ENCODE measurements at regions not wholly inside any gene's neighbourhood (a gene's known extent, or its start where the extent isn't known, plus 50 kb on each side); places are given as distances from the start of the nearest gene placed in this dataset.

DNA sequence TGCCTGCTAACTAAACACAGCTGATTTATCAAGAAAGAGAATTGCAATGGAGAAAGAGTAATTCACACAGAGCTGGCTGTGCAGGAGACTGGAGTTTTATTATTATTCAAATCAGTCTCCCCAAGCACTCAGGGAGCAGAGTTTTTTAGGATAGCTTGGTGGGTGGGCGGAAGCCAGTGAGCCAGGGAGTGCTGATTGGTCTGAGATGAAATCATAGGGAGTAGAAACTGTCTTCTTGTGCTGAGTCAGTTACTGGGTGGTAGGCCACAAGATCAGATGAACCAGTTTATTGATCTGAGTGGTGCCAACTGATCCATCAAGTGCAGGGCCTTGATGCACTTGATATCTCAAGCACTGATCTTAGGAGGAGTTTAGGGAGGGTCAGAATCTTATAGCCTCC is 891.9 kb upstream of the CADM2 start:
- Mint-ChIP-seq H3K36me3 (ENCODE audit: low read depth) (no peaks in the 10 kb centered on the region), H3K27ac (no peak overlapping the region), H3K4me1 (ENCODE audit: low read depth) (no peaks in the 10 kb centered on the region), H3K27me3 (ENCODE audit: low read depth) (no peaks in the 10 kb centered on the region), H3K4me3 (no peak overlapping the region), H3K9me3 (peaks cover 13% of the 10 kb centered on the region)

DNA sequence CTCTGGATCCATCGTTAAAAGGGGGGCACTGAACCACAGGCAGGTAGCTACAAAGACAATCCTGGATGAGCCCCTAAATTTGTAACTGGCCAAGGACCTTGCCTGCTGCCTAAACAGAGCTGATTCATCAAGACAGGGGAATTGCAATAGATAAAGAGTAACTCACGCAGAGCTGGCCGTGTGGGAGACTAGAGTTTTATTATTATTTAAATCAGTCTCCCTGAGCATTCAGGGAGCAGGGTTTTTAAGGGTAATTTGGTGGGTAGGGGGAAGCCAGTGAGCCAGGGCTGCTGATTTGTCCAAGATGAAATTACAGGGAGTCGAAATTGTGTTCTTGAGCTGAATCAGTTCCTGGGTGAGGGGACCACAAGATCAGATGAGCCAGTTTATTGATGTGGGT is 885.1 kb upstream of the CADM2 start:
- no peak overlapping the region for H3K27ac Mint-ChIP-seq
- no peak overlapping the region for H3K4me3 Mint-ChIP-seq
- no peaks in the 10 kb centered on the region for H3K9me3 Mint-ChIP-seq
- no peaks in the 10 kb centered on the region for H3K36me3 Mint-ChIP-seq (ENCODE audit: low read depth)
- H3K4me1 Mint-ChIP-seq (ENCODE audit: low read depth), result no peaks in the 10 kb centered on the region
- H3K27me3 Mint-ChIP-seq (ENCODE audit: low read depth), result no peaks in the 10 kb centered on the region

DNA sequence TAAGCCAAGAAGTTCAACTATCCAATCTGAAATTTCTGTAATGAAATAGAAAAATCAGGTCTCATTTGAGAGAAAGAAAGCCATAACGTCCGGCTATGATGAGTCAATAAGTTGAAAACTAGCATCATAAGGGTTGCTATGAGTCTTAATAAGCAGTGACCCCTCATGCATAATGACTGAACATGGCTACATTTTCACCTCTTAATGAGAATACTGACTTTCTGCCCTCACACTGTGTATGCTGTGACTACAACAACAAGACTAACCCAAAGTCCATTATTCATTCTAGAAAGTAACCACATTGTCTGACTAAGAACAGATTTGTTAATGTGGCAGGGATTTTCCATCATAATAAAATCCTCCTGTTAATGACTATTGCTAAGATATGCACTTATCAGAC is 884.0 kb upstream of the CADM2 start:
- Mint-ChIP-seq H3K4me3 (no peak overlapping the region), H3K4me1 (ENCODE audit: low read depth) (no peaks in the 10 kb centered on the region), H3K36me3 (ENCODE audit: low read depth) (no peaks in the 10 kb centered on the region), H3K9me3 (no peaks in the 10 kb centered on the region), H3K27ac (no peak overlapping the region), H3K27me3 (ENCODE audit: low read depth) (no peaks in the 10 kb centered on the region)

DNA sequence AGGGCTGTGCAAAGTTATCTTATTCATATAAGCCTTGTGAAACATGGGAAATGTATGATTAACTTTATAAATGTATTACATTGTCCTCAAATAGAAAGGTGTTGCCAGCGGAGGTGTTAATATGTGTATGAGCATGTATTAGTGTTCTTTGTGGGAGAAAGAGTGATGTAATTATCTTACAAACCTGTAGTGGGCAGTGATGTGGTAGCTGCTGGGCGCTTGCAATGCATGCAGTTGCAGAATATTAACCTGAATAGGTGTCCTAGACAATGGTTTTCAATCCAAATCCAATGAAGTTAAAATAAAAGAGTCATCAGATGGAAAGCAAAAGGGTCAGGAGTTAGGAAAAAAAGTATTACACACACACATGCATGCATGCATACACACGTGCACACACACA is 881.3 kb upstream of the CADM2 start:
- no peak overlapping the region for H3K4me3 Mint-ChIP-seq
- no peaks in the 10 kb centered on the region for H3K27me3 Mint-ChIP-seq (ENCODE audit: low read depth)
- H3K36me3 Mint-ChIP-seq (ENCODE audit: low read depth), result no peaks in the 10 kb centered on the region
- H3K4me1 Mint-ChIP-seq (ENCODE audit: low read depth), result no peaks in the 10 kb centered on the region
- no peaks in the 10 kb centered on the region for H3K9me3 Mint-ChIP-seq
- H3K27ac Mint-ChIP-seq, result no peak overlapping the region

DNA sequence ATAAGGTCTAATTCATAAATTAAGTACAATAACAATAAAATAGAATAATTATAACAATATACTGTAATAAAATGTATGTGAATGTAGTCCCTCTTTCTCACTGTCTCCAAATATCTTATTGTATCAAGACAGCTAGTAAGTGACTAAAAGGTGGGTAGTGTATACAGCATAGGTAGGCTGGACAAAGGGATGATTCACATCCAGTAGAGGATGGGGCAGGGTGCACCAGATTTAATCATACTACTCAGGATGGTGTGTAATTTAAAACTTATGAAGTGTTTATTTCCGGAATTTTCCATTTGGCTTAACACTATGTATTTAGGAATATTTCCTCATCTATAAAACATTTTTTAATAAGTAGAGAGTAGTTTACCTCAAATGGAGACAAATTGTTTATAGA is 876.1 kb upstream of the CADM2 start:
- H3K9me3 Mint-ChIP-seq, result no peaks in the 10 kb centered on the region
- no peak overlapping the region for H3K27ac Mint-ChIP-seq
- no peaks in the 10 kb centered on the region for H3K4me1 Mint-ChIP-seq (ENCODE audit: low read depth)
- H3K4me3 Mint-ChIP-seq, result no peak overlapping the region
- no peaks in the 10 kb centered on the region for H3K27me3 Mint-ChIP-seq (ENCODE audit: low read depth)
- H3K36me3 Mint-ChIP-seq (ENCODE audit: low read depth), result no peaks in the 10 kb centered on the region

DNA sequence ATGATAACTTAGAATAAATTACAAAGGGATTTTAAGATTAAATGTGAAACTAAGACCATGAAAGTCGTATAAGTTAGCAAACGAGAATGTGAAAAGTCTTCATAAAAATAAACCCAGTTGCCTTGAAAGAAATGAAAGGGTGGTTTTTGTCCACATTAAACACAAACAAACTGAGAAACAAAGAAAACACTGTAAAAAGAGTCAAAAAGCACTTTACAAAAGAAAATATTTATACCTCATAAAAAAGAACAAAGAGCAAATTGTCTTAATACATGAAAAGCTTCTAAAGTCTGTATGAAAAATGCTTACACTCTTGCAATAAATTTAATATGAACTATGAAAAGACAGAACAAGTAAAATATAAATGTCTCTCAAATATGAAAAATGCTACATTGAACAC is 865.9 kb upstream of the CADM2 start:
- no peaks in the 10 kb centered on the region for H3K9me3 Mint-ChIP-seq
- no peaks in the 10 kb centered on the region for H3K4me1 Mint-ChIP-seq (ENCODE audit: low read depth)
- H3K4me3 Mint-ChIP-seq, result no peak overlapping the region
- no peak overlapping the region for H3K27ac Mint-ChIP-seq
- H3K27me3 Mint-ChIP-seq (ENCODE audit: low read depth), result no peaks in the 10 kb centered on the region
- H3K36me3 Mint-ChIP-seq (ENCODE audit: low read depth), result no peaks in the 10 kb centered on the region

DNA sequence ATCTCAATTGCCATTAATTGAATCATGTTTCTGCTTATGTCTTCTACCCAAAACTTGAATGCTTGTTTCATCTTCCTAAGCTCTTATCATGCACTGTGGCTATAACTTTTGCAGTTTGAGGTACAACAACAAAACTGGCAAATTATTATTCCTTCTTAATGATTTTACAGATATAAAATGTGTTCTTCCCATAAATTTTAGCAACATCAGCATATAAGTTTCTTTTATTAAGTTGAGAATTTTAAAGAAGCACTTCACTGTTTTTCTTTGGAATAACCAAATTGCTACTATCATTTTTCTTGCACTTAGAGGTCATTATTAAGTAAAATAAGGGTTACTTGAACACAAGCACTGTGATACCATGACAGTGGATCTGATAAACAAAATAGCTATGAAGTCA is 862.6 kb upstream of the CADM2 start:
- peaks cover 4% of the 10 kb centered on the region for H3K9me3 Mint-ChIP-seq
- H3K36me3 Mint-ChIP-seq (ENCODE audit: low read depth), result no peaks in the 10 kb centered on the region
- no peak overlapping the region for H3K4me3 Mint-ChIP-seq
- no peaks in the 10 kb centered on the region for H3K27me3 Mint-ChIP-seq (ENCODE audit: low read depth)
- H3K27ac Mint-ChIP-seq, result no peak overlapping the region
- no peaks in the 10 kb centered on the region for H3K4me1 Mint-ChIP-seq (ENCODE audit: low read depth)

DNA sequence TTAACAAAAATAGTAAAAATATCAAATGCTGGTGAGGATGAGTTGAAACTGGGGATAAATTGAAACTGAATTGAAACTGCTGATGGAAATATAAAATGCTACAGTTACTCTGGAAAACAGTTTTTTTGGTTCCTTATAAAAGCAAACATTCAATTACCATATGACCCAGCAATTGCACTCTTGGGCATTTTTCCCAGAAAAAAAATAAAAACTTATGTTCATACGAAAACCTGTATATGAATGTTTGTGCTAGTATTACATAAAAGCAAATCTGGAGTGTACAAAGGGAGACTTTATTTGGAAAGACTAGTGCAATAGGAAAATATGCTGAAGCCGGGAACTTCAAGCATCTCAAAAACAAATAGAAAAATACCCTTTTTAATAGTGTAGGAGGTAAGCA is 857.9 kb upstream of the CADM2 start:
- Mint-ChIP-seq H3K27ac (no peak overlapping the region), H3K4me1 (ENCODE audit: low read depth) (no peaks in the 10 kb centered on the region), H3K27me3 (ENCODE audit: low read depth) (no peaks in the 10 kb centered on the region), H3K4me3 (no peak overlapping the region), H3K9me3 (peaks cover 19% of the 10 kb centered on the region), H3K36me3 (ENCODE audit: low read depth) (no peaks in the 10 kb centered on the region)

DNA sequence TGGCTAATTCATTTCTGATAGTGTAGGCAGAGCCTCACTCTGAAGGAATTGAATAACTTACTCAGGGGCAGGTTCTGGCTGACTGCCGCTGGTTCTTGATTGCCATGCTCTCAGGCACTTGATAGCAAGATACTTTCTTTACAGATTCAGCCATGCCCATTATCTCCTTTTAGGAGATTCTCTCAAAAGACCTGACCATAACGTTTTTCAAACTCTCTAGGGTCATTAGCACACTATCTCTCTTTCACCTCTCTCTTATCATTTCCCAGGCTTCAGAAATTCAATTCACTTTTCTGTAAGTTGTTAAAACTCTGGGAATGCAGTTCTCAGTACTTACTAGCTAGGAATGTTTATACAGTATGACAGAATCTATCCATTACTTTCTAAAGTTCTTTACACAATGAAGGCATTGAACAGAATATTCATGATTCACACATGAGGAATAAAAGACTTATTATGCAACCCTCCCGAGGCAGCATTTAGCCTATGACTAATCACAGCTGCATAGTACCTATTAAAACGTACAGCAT is 850.3 kb upstream of the CADM2 start:
- H3K27me3 Mint-ChIP-seq (ENCODE audit: low read depth), result no peaks in the 10 kb centered on the region
- H3K9me3 Mint-ChIP-seq, result peaks cover 21% of the 10 kb centered on the region
- H3K36me3 Mint-ChIP-seq (ENCODE audit: low read depth), result no peaks in the 10 kb centered on the region
- H3K4me3 Mint-ChIP-seq, result no peak overlapping the region
- H3K4me1 Mint-ChIP-seq (ENCODE audit: low read depth), result no peaks in the 10 kb centered on the region
- no peak overlapping the region for H3K27ac Mint-ChIP-seq

DNA sequence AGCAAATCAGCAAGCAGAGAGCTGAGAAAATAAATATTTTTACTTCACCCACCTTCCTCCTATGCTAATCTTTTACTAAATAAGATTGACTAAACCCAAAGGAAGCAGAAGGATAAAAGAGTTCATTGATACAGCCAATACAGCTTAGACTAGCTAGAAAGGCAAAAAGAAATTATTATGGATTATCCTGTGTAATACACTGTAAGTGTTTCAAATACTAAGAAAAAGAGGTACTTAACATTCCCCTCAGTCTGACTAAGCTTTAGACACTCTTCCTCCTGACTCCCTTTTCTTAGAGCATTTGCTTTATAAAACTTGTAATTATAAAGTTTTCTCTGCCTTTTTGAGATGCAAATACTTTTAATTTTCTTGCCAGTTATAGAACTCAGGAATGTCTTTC is 848.9 kb upstream of the CADM2 start:
- no peak overlapping the region for H3K4me3 Mint-ChIP-seq
- no peaks in the 10 kb centered on the region for H3K27me3 Mint-ChIP-seq (ENCODE audit: low read depth)
- no peaks in the 10 kb centered on the region for H3K4me1 Mint-ChIP-seq (ENCODE audit: low read depth)
- no peak overlapping the region for H3K27ac Mint-ChIP-seq
- no peaks in the 10 kb centered on the region for H3K36me3 Mint-ChIP-seq (ENCODE audit: low read depth)
- peaks cover 18% of the 10 kb centered on the region for H3K9me3 Mint-ChIP-seq

DNA sequence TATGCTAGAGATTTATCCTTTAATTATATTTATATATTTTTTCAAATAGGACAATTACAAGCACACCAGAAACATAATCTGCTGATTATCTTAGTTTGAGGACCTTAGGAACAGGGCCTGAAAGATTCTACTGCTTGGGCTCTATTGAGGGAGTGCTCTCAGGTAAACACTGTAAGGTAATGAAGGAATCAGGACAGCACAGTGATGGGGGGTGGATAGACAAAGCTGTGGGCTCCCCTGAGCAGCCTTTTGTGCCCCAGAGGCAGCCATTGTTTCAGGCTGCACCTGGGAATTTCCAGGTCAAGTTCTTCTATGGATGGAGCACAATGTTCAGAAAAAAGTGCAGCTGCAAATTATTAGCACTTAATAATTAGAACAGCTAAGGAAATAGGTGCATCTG is 848.0 kb upstream of the CADM2 start:
- Mint-ChIP-seq H3K27ac (no peak overlapping the region), H3K9me3 (peaks cover 17% of the 10 kb centered on the region), H3K4me3 (no peak overlapping the region), H3K27me3 (ENCODE audit: low read depth) (no peaks in the 10 kb centered on the region), H3K4me1 (ENCODE audit: low read depth) (no peaks in the 10 kb centered on the region), H3K36me3 (ENCODE audit: low read depth) (no peaks in the 10 kb centered on the region)

DNA sequence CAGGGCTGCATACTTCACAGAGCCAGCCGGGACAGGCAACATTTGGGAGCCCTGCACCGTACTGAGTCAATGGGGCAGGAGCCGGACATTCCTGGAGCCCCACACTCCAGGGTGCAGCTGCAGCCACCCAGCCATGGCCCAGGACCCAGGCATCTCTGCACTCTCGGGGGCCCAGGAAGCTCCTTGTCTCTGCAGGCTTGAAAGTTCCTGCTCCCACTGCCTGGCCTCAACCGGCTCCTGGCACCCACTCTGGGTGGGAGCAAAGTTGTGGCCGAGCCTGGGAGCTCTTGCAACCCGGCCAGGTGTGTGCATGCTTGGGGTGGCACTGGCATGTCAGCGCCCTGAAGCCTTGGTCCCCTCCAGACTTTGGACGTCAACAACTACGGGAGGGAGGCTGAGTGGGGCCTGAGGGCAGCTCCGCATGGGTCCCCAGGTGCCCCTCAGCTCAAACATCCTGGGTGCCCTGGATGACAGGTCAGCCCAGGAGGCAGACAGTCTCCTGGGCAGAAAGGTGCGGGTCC is 833.5 kb upstream of the CADM2 start:
- H3K9me3 Mint-ChIP-seq, result peaks cover 12% of the 10 kb centered on the region
- no peaks in the 10 kb centered on the region for H3K36me3 Mint-ChIP-seq (ENCODE audit: low read depth)
- no peak overlapping the region for H3K27ac Mint-ChIP-seq
- no peak overlapping the region for H3K4me3 Mint-ChIP-seq
- H3K27me3 Mint-ChIP-seq (ENCODE audit: low read depth), result no peaks in the 10 kb centered on the region
- H3K4me1 Mint-ChIP-seq (ENCODE audit: low read depth), result no peaks in the 10 kb centered on the region

DNA sequence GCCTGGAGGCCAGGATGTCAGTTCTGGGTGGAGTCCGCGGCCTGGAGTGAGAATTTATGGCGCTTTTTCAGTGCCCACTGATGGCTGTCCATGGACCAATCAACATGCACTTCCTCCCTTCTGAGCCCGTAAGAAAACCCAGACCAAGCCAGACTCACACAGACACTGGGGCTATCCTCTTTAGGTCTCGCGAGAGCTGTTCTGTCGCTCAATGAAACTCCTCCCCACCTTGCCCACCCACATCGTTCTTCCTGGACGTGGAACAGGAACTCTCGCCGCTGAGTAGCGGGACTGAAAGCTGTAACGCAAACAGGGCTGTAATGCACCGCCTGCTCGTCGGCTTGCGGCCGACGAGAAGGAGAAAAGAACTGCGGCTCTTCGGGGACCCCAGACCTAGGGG is 833.0 kb upstream of the CADM2 start:
- no peaks in the 10 kb centered on the region for H3K4me1 Mint-ChIP-seq (ENCODE audit: low read depth)
- no peaks in the 10 kb centered on the region for H3K27me3 Mint-ChIP-seq (ENCODE audit: low read depth)
- no peak overlapping the region for H3K27ac Mint-ChIP-seq
- H3K36me3 Mint-ChIP-seq (ENCODE audit: low read depth), result no peaks in the 10 kb centered on the region
- H3K4me3 Mint-ChIP-seq, result no peak overlapping the region
- H3K9me3 Mint-ChIP-seq, result peaks cover 12% of the 10 kb centered on the region

DNA sequence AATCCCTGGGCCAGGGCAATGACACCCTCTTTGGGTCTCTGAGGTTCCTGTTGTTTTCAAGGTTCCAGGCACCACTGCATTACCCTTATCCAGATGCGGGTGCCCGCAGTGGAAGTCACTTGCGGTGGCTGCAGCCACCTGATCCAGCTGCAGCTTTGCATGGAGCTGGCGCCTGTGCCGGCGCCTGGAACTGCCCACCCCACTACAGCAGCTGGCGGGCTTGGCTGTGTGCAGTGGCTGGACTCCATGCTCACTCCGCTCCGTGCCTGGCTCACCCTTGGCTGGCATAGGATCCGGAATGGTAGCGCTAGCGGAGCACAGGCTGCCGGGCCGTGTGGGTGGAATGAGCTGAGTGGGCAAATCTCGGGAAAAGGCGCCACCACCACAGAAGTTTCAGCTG is 832.6 kb upstream of the CADM2 start:
- Mint-ChIP-seq H3K9me3 (peaks cover 12% of the 10 kb centered on the region), H3K4me3 (no peak overlapping the region)

DNA sequence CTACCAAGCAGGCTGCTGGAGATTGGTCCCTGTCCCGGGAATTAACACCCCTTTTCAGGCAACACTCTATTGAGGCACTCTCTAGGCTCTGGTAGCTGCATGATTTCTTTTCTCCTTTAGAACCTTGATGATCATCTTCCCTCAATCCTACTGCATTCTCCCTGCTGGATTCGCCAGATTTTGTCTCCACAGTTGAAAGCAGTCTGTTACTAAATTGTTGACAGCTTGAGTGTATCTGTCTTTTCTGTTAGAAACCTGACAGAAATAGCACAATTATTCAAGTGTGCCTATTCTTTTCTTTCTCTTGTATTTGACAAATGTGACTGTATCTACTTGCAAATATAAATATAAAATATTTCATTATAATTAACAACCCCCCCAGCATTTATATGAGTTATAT is 830.8 kb upstream of the CADM2 start:
- Mint-ChIP-seq H3K4me3 (no peak overlapping the region), H3K27ac (no peak overlapping the region), H3K36me3 (ENCODE audit: low read depth) (no peaks in the 10 kb centered on the region), H3K27me3 (ENCODE audit: low read depth) (no peaks in the 10 kb centered on the region), H3K9me3 (peaks cover 16% of the 10 kb centered on the region), H3K4me1 (ENCODE audit: low read depth) (no peaks in the 10 kb centered on the region)

More for the DNA sequence above, 832.6 kb upstream of the CADM2 start:
- no peaks in the 10 kb centered on the region for H3K4me1 Mint-ChIP-seq (ENCODE audit: low read depth)
- no peaks in the 10 kb centered on the region for H3K36me3 Mint-ChIP-seq (ENCODE audit: low read depth)
- no peaks in the 10 kb centered on the region for H3K27me3 Mint-ChIP-seq (ENCODE audit: low read depth)
- no peak overlapping the region for H3K27ac Mint-ChIP-seq

DNA sequence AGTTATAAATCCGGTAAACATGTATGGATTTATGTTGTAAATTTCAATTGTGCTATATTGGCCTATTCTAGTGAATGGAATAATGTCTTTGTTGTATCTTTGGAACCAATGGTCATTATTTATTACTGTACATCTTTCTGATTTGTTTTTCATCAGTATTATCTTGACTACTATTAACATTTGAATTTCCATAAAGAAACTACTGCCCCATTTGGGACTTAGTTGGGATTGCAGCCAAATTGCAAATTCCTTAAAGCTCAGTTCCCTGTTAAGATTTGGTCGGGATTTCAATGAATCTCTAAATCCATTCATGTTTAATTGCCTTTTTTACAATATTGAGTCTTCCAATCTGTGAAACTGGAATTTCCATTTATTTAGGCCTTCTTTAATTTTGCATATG is 822.4 kb upstream of the CADM2 start:
- Mint-ChIP-seq H3K27ac (no peak overlapping the region), H3K36me3 (ENCODE audit: low read depth) (no peaks in the 10 kb centered on the region), H3K27me3 (ENCODE audit: low read depth) (no peaks in the 10 kb centered on the region), H3K9me3 (peaks cover 18% of the 10 kb centered on the region), H3K4me3 (no peak overlapping the region), H3K4me1 (ENCODE audit: low read depth) (no peaks in the 10 kb centered on the region)

Data from T-helper 1 cell treated with Interleukin-12 subunit alpha and Interleukin-12 subunit beta and Interleukin-4 antibody, amounts not matched to agents 30 μg/mL and 1 μg/mL, for 36 hours (primary cell).